Body of pancreas (tissue), 4 donors: ENCODE measurements at regions not wholly inside any gene's neighbourhood (a gene's known extent, or its start where the extent isn't known, plus 50 kb on each side); places are given as distances from the start of the nearest gene placed in this dataset.

Source experiments
- ATAC-seq: fragments of 150-250 bp; one replicate; pipeline ENCODE4 v1.9.1; 2016
- DNase-seq, 4 donors: peaks; one replicate each; pipeline ENCODE4 v3.0.0-alpha.2; 2019
- H3K27ac ChIP-seq, 4 donors: fragments of 200-600 bp; sonication (generic); 1 replicate in 3 of 4; 2 replicates in 1 of 4; pipeline versions ENCODE4 v1.5.1 to v1.6.1; 2016 to 2019; ENCODE audit warnings: mild to moderate bottlenecking in 1 of 4, mixed read lengths in 1 of 4, moderate library complexity in 1 of 4
- H3K27me3 ChIP-seq, 2 donors: fragments of 200-600 bp; sonication (generic); one replicate each; pipeline ENCODE4 v1.6.0; 2016; ENCODE audit warnings: mild to moderate bottlenecking in 1 of 2
- H3K36me3 ChIP-seq, 2 donors: fragments of 200-600 bp; sonication (generic); replicated peaks in 1 of 2; 2 replicates each; pipeline ENCODE4 v1.5.1; 2016; ENCODE audit warnings: low read depth in 2 of 2; ENCODE audit not compliant: insufficient read depth in 1 of 2
- H3K4me1 ChIP-seq: fragments of 200-600 bp; sonication (generic); one replicate; pipeline ENCODE4 v1.6.0; 2016
- H3K4me3 ChIP-seq, 2 donors: fragments of 200-600 bp; sonication (generic); 1 replicate in 1 of 2; 2 replicates in 1 of 2; pipeline ENCODE4 v1.5.1; 2016 to 2019
- H3K9me3 ChIP-seq, 3 donors: fragments of 200-600 bp; sonication (generic); 1 replicate in 2 of 3; 2 replicates in 1 of 3; pipeline ENCODE4 v1.5.1; 2016
- POLR2A ChIP-seq, 3 donors: fragments of 450-650 bp; IDR thresholded peaks; one replicate each; pipeline ENCODE4 v1.6.1; 2016; ENCODE audit warnings: antibody characterized with exemption in 3 of 3, mild to moderate bottlenecking in 2 of 3
- WGBS, 2 donors: methylation state at CpG; one replicate each; pipeline ENCODE4 v1.1.5; 2017; 5-methylcytosine and 5-hydroxymethylcytosine counted together
- intact Hi-C: fragments of 100-400 bp; cut with DNase I; formaldehyde crosslinking; loops from one replicate; pipeline ENCODE4 v1.15.1; 2023
- TF ChIP-seq, protein P1 (sequence below), 7 experiments: fragments of 450-650 bp in 4 of 7; fragments of 200-600 bp in 3 of 7; sonication (generic) in 3 of 7; IDR thresholded peaks; one replicate each; pipeline ENCODE4 v1.5.1; 2016 to 2019; ENCODE audit warnings: antibody characterized with exemption in 7 of 7

DNA sequence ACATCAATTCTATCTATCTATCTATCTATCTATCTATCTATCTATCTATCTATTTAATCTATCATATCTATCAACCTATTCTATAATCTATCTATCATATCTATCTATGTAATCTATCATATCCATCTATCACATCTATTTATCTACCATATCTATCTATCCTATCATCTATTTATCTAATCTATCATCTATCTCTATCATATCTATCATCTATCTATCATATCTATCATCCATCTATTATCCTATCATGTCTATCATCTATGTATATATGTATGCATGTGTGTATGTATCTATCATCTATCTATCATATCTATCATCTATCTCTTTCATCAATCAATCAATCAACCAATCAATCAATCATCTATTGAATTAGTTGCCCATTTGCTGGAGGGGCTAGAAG lies 159.3 kb upstream of the GALNT17 start:
- intact Hi-C loops, result no loop called here
- no peak for TF ChIP-seq POLR2A (IDR thresholded peaks at IDR 0.05)
- Histone ChIP-seq H3K27ac (no peak overlapping the region), H3K4me3 (no peak overlapping the region), H3K36me3 (no peaks in the 10 kb centered on the region), H3K27me3 (no peaks in the 10 kb centered on the region), H3K4me1 (no peaks in the 10 kb centered on the region), H3K9me3 (no peaks in the 10 kb centered on the region)
- ATAC-seq, result no peak
- DNase-seq, result no peak

DNA sequence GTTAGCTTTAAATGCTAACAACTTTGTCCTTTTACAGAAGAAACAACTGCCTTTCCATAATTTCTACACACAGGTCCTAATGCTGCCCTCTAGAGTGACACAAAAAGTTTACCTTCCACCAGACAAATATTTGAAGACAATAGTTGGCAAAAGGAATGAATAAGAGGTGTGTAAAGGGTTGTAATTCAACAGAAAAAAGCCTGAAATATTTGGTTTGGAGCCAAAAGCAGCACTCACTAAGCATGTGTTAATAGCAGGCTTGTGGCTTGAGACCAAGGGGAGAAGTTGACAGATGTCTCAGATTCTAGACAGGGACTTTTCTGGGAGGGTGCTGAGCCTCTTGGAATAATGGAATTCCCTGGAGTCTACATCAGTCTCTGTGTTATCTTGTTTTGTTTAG lies 156.2 kb upstream of the GALNT17 start:
- Histone ChIP-seq H3K27me3 (no peaks in the 10 kb centered on the region), H3K27ac (no peak overlapping the region), H3K9me3 (no peaks in the 10 kb centered on the region), H3K4me1 (no peaks in the 10 kb centered on the region), H3K36me3 (no peaks in the 10 kb centered on the region), H3K4me3 (no peak overlapping the region)
- DNase-seq (no peak), ATAC-seq (no peak)
- TF ChIP-seq POLR2A (IDR thresholded peaks at IDR 0.05), result no peak
- TF ChIP-seq, protein P1, sequence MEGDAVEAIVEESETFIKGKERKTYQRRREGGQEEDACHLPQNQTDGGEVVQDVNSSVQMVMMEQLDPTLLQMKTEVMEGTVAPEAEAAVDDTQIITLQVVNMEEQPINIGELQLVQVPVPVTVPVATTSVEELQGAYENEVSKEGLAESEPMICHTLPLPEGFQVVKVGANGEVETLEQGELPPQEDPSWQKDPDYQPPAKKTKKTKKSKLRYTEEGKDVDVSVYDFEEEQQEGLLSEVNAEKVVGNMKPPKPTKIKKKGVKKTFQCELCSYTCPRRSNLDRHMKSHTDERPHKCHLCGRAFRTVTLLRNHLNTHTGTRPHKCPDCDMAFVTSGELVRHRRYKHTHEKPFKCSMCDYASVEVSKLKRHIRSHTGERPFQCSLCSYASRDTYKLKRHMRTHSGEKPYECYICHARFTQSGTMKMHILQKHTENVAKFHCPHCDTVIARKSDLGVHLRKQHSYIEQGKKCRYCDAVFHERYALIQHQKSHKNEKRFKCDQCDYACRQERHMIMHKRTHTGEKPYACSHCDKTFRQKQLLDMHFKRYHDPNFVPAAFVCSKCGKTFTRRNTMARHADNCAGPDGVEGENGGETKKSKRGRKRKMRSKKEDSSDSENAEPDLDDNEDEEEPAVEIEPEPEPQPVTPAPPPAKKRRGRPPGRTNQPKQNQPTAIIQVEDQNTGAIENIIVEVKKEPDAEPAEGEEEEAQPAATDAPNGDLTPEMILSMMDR (IDR thresholded peaks at IDR 0.05), result no peak
- intact Hi-C loops, result no loop called here

DNA sequence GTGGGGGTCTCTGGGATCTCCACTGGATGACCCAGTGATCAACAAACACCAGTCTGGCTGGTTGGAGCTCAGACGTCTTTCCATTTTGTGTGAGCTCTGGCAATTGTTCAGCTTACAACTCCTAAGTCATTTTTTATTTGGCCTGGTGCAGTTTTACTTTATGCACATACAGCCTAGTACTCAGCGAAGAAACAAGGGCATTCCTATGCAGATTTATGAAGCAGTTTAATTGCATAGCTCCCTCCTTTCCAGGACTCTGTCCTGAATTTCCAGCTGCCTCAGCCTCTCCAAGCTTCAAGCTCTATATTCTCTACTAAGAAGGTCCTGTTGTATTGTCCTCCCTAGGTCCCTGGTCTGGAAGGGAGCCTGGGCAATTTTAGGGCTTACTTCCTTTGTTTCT lies 145.6 kb upstream of the GALNT17 start:
- Histone ChIP-seq H3K27me3 (no peaks in the 10 kb centered on the region), H3K4me3 (no peak overlapping the region), H3K27ac (no peak overlapping the region), H3K9me3 (no peaks in the 10 kb centered on the region), H3K36me3 (no peaks in the 10 kb centered on the region), H3K4me1 (no peaks in the 10 kb centered on the region)
- no peak for ATAC-seq
- TF ChIP-seq POLR2A (IDR thresholded peaks at IDR 0.05), result no peak
- TF ChIP-seq, protein P1 (IDR thresholded peaks at IDR 0.05), result no peak
- no peak for DNase-seq
- 73 to 77% methylated on average over 2 of the region's 2 CpGs for WGBS, 2 donors
- intact Hi-C loops, result no loop called here

DNA sequence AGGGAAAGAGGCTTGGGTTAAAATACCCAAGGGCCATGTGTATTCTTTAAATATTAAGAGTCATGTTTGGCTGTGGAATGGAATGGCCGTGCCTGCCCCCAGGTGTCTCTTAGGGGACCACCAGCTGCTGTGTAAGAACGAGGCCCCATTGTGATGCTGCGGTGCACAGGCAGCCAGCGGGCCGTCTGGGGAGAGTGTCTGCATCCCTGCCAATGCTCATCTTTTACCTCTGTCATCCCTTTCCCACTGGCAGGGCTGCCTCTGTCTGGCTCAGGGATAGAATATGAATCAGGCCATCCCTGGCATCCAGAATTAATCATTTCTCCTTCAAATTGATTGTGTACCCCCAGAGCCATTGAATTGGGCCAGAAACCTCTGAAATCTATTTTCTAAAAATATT lies 137.8 kb upstream of the GALNT17 start:
- H3K4me1 ChIP-seq, result no peaks in the 10 kb centered on the region
- intact Hi-C loops, result no loop called here
- no peaks in the 10 kb centered on the region for H3K27me3 ChIP-seq
- TF ChIP-seq, protein P1 (IDR thresholded peaks at IDR 0.05), result no peak
- TF ChIP-seq POLR2A (IDR thresholded peaks at IDR 0.05), result no peak
- no peak overlapping the region for H3K4me3 ChIP-seq
- DNase-seq (no peak), ATAC-seq (no peak)
- 59 to 67% methylated on average over 5 of the region's 5 CpGs for WGBS, 2 donors
- H3K27ac ChIP-seq, result no peak overlapping the region
- no peaks in the 10 kb centered on the region for H3K36me3 ChIP-seq
- H3K9me3 ChIP-seq, result no peaks in the 10 kb centered on the region

DNA sequence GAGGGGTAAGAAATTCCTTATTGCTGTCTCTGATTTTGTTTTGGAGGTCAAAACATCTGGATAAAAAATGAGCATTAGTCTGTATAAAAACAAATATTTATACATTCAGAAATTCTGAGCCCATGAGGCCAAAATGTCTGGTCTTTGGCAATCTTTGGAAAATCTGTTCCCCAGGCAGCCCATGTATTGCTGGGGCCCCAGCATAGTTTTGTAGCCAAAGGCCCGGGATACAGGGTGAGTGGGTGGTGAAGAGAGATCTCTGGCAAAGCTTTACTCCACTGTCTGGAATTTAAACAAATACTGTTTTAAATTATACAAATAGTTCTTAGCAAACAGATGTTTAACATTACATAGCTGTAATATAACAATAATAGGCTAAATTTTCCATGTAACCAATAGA lies 134.7 kb upstream of the GALNT17 start:
- H3K27ac ChIP-seq, result no peak overlapping the region
- H3K36me3 ChIP-seq, result no peaks in the 10 kb centered on the region
- intact Hi-C loops, result no loop called here
- no peak overlapping the region for H3K4me3 ChIP-seq
- ATAC-seq (no peak), DNase-seq (no peak)
- WGBS, 2 donors, result 63 to 68% methylated on average over 1 of the region's 1 CpG
- TF ChIP-seq POLR2A (IDR thresholded peaks at IDR 0.05), result no peak
- TF ChIP-seq, protein P1 (IDR thresholded peaks at IDR 0.05), result no peak
- H3K4me1 ChIP-seq, result no peaks in the 10 kb centered on the region
- H3K27me3 ChIP-seq, result no peaks in the 10 kb centered on the region
- no peaks in the 10 kb centered on the region for H3K9me3 ChIP-seq
